CD14-positive monocyte (primary cell): ENCODE measurements at regions not wholly inside any gene's neighbourhood (a gene's known extent, or its start where the extent isn't known, plus 50 kb on each side); places are given as distances from the start of the nearest gene placed in this dataset.
A peak's percentile ranks its signal among the peaks of the same experiment; 100 is the strongest.

Experiments
- DNase-seq, 3 donors: peaks; one replicate each; pipeline ENCODE4 v3.0.0-alpha.2; 2011 to 2022
- H2AFZ ChIP-seq: 2 replicates; pipeline ENCODE4 v1.6.0; 2012; ENCODE audit warnings: mild to moderate bottlenecking, low read depth, low read length, inconsistent platforms; ENCODE audit not compliant: insufficient read depth, poor library complexity, severe bottlenecking
- H3K27ac ChIP-seq, 2 donors: 1 replicate in 1 of 2; 2 replicates in 1 of 2; pipeline ENCODE4 v1.5.1; 2012 to 2013; ENCODE audit warnings: low read length in 2 of 2, control low read depth in 1 of 2, inconsistent platforms in 1 of 2, low read depth in 1 of 2, mild to moderate bottlenecking in 1 of 2
- H3K27me3 ChIP-seq, 2 donors: one replicate each; pipeline versions ENCODE4 v1.6.0 to v1.6.1; 2011 to 2013; ENCODE audit warnings: low read length in 2 of 2; ENCODE audit not compliant: control insufficient read depth in 2 of 2, insufficient read depth in 2 of 2
- H3K36me3 ChIP-seq, 2 donors: replicated peaks in 1 of 2; 1 replicate in 1 of 2; 2 replicates in 1 of 2; pipeline versions ENCODE4 v1.5.1 to v1.6.1; 2012 to 2013; ENCODE audit warnings: low read length in 2 of 2, control low read depth in 1 of 2, inconsistent platforms in 1 of 2, mild to moderate bottlenecking in 1 of 2; ENCODE audit not compliant: insufficient read depth in 2 of 2, control insufficient read depth in 1 of 2
- H3K4me1 ChIP-seq, 2 donors: 1 replicate in 1 of 2; 2 replicates in 1 of 2; pipeline versions ENCODE4 v1.5.1 to v1.6.1; 2012 to 2013; ENCODE audit warnings: low read length in 2 of 2, control low read depth in 1 of 2, inconsistent platforms in 1 of 2, mild to moderate bottlenecking in 1 of 2, moderate library complexity in 1 of 2; ENCODE audit not compliant: insufficient read depth in 2 of 2, control insufficient read depth in 1 of 2
- H3K4me2 ChIP-seq: replicated peaks from 2 replicates; pipeline ENCODE3; 2012; ENCODE audit warnings: low read length, moderate library complexity, mild to moderate bottlenecking; ENCODE audit not compliant: poor library complexity, severe bottlenecking; ENCODE audit errors: extremely low read depth
- H3K4me3 ChIP-seq, 3 experiments: fragments of 200-600 bp in 1 of 3; sonication (generic) in 1 of 3; replicated peaks in 1 of 3; 1 replicate in 2 of 3; 2 replicates in 1 of 3; pipeline ENCODE4 v1.5.1; 2011 to 2013; ENCODE audit warnings: low read length in 3 of 3, mild to moderate bottlenecking in 3 of 3, control low read depth in 2 of 3, low read depth in 2 of 3, inconsistent platforms in 1 of 3, moderate library complexity in 1 of 3
- H3K79me2 ChIP-seq: 2 replicates; pipeline ENCODE4 v1.6.0; 2012; ENCODE audit warnings: mild to moderate bottlenecking, control low read depth, inconsistent platforms, low read length, moderate library complexity; ENCODE audit not compliant: insufficient read depth
- H3K9ac ChIP-seq: 2 replicates; pipeline ENCODE4 v1.6.0; 2017; ENCODE audit warnings: low read length, mild to moderate bottlenecking; ENCODE audit not compliant: insufficient read depth, poor library complexity, severe bottlenecking
- H3K9me3 ChIP-seq, 2 donors: replicated peaks in 1 of 2; 1 replicate in 1 of 2; 2 replicates in 1 of 2; pipeline versions ENCODE4 v1.5.1 to v1.6.1; 2012 to 2013; ENCODE audit warnings: low read length in 2 of 2, control low read depth in 1 of 2; ENCODE audit not compliant: control insufficient read depth in 1 of 2, insufficient read depth in 1 of 2
- H4K20me1 ChIP-seq: 2 replicates; pipeline ENCODE4 v1.6.0; 2012; ENCODE audit warnings: mild to moderate bottlenecking, low read length, control low read depth, moderate library complexity; ENCODE audit not compliant: insufficient read depth
- H3K27ac Mint-ChIP-seq, 7 donors: one replicate each; pipeline ENCODE4 v1.8.0; 2020; ENCODE audit warnings: mild to moderate bottlenecking in 7 of 7, mixed read lengths in 7 of 7, moderate library complexity in 6 of 7, inconsistent platforms in 2 of 7
- H3K27me3 Mint-ChIP-seq, 3 donors: one replicate each; pipeline ENCODE4 v1.8.0; 2021 to 2022; ENCODE audit warnings: low read depth in 3 of 3, mild to moderate bottlenecking in 3 of 3, mixed read lengths in 3 of 3, moderate library complexity in 3 of 3, inconsistent platforms in 1 of 3
- H3K36me3 Mint-ChIP-seq, 2 donors: one replicate each; pipeline ENCODE4 v1.8.0; 2020; ENCODE audit warnings: mixed read lengths in 2 of 2, inconsistent platforms in 1 of 2, mild to moderate bottlenecking in 1 of 2
- H3K4me1 Mint-ChIP-seq: one replicate; pipeline ENCODE4 v1.8.0; 2020; ENCODE audit warnings: mild to moderate bottlenecking, mixed read lengths
- H3K4me3 Mint-ChIP-seq, 2 donors: one replicate each; pipeline ENCODE4 v1.8.0; 2020; ENCODE audit warnings: mild to moderate bottlenecking in 2 of 2, mixed read lengths in 2 of 2, moderate library complexity in 1 of 2
- H3K9me3 Mint-ChIP-seq, 7 donors: one replicate each; pipeline ENCODE4 v1.8.0; 2020 to 2022; ENCODE audit warnings: mixed read lengths in 7 of 7, mild to moderate bottlenecking in 6 of 7, moderate library complexity in 6 of 7, inconsistent platforms in 2 of 7
- CTCF ChIP-seq: fragments of 200-600 bp; IDR thresholded peaks from one replicate; pipeline ENCODE4 v1.8.0; 2022; ENCODE audit warnings: antibody characterized with exemption, mild to moderate bottlenecking
- WGBS: methylation state at CpG from one replicate; pipeline ENCODE4 v1.1.5; 2013; ENCODE audit warnings: missing lambda C conversion rate; ENCODE audit not compliant: insufficient coverage; 5-methylcytosine and 5-hydroxymethylcytosine counted together
- intact Hi-C, 2 donors: fragments of 100-400 bp; cut with micrococcal nuclease; formaldehyde crosslinking; loops; one replicate each; pipeline versions ENCODE4 v1.15.0 to v1.15.1; 2023

DNA sequence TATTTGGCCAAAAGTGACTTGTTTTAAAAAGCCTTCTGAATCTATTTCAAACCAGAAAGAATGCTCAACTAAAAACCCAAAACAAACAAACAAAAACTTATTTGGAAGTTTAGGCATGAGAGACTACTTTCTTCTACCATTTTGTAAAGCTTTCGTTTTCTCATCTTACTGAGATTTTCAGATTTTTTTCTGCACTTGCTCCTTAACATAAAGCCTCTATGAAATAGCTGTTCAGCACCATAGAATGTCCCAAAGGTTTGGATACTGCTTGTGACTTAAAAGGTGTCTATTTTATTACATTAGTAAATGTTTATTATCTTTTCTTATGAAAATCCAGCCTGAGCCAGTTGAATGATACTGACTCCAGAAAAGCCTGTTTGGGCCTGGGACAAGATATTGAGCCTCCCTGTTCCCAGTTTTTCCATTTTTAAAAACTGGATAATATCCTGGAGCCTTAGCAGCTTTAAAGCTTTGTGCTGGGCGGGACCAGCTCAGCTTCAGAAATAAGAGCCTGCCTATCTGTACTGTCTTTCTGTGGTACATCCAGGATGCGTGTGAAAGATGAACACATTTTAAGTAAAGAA is 292.6 kb downstream of the ZSWIM6 start:
- no peak overlapping the region for H3K9ac ChIP-seq
- 71% methylated on average over 2 of the region's 3 CpGs for WGBS

DNA sequence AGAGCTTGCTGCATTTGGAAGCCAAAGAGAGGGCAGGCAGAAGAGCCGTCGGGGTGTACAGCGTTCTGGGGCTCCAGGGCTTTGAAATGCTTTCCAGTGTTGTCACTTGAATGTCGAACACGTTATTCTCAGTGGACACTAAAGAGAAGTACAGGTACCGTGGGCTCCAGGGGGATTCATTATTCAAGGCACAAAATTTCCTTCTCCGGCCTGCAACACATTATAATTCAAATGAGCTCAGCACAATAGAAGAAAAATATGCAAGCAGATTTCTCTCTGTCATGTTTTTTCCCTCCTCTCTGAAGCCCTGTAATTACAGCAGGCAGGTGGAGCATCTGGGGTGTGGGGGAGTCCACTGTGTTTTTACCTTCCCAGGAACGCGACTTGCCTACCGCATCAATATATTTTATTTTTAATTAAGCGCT is 293.1 kb downstream of the ZSWIM6 start:
- H3K27ac ChIP-seq, result no peak overlapping the region
- no peaks in the 10 kb centered on the region for H3K9me3 ChIP-seq
- H2AFZ ChIP-seq, result peak overlapping the region; percentile 95
- H3K27me3 ChIP-seq, result peaks cover 4 to 7% of the 10 kb centered on the region in 2 donors
- H3K4me2 ChIP-seq, result peak overlapping the region; percentile 97
- Mint-ChIP-seq H3K9me3 (peaks cover 0 to 3% (median 0%) of the 10 kb centered on the region in 7 donors), H3K27me3 (peaks cover 10 to 24% (median 14%) of the 10 kb centered on the region in 3 donors), H3K27ac (no peak overlapping the region), H3K4me3 (peak overlapping the region; percentile 79 to 82), H3K4me1 (peaks cover 25% of the 10 kb centered on the region), H3K36me3 (no peaks in the 10 kb centered on the region)
- no peaks in the 10 kb centered on the region for H3K36me3 ChIP-seq
- H3K9ac ChIP-seq, result peak overlapping the region; percentile 74
- intact Hi-C loops, result no loop called here
- WGBS, result 36% methylated on average over 5 of the region's 11 CpGs
- no peaks in the 10 kb centered on the region for H4K20me1 ChIP-seq
- peaks cover 24 to 25% of the 10 kb centered on the region in 2 donors for H3K4me1 ChIP-seq
- DNase-seq, result no peak
- H3K4me3 ChIP-seq, result peak overlapping the region; percentile 47 to 79 (median 71)
- no peak for TF ChIP-seq CTCF
- H3K79me2 ChIP-seq, result no peaks in the 10 kb centered on the region

More for the DNA sequence above, 292.6 kb downstream of the ZSWIM6 start:
- H3K4me1 ChIP-seq, result peaks cover 24 to 25% of the 10 kb centered on the region in 2 donors
- H3K4me2 ChIP-seq, result no peak overlapping the region
- no peak overlapping the region for H3K27ac ChIP-seq
- H3K9me3 ChIP-seq, result no peaks in the 10 kb centered on the region
- Mint-ChIP-seq H3K36me3 (no peaks in the 10 kb centered on the region), H3K4me3 (peak overlapping the region; percentile 79 to 82), H3K27me3 (peaks cover 10 to 24% (median 14%) of the 10 kb centered on the region in 3 donors), H3K9me3 (peaks cover 0 to 1% (median 0%) of the 10 kb centered on the region in 7 donors), H3K27ac (no peak overlapping the region), H3K4me1 (peaks cover 25% of the 10 kb centered on the region)
- no peaks in the 10 kb centered on the region for H4K20me1 ChIP-seq
- DNase-seq, result no peak
- H3K79me2 ChIP-seq, result no peaks in the 10 kb centered on the region
- H3K36me3 ChIP-seq, result no peaks in the 10 kb centered on the region
- intact Hi-C loops, result no loop called here
- no peak overlapping the region for H3K4me3 ChIP-seq
- H3K27me3 ChIP-seq, result peaks cover 4 to 7% of the 10 kb centered on the region in 2 donors
- peak overlapping the region; percentile 95 for H2AFZ ChIP-seq
- no peak for TF ChIP-seq CTCF
